K562 (cell line): ENCODE measurements at regions not wholly inside any gene's neighbourhood (a gene's known extent, or its start where the extent isn't known, plus 50 kb on each side); places are given as distances from the start of the nearest gene placed in this dataset.
A peak's percentile ranks its signal among the peaks of the same experiment; 100 is the strongest.

Experiments used
- CXXC5 ChIP-seq: fragments of 250-450 bp; sonication (Bioruptor Pico); IDR thresholded peaks from 2 replicates; pipeline ENCODE4 v1.8.0; 2022; ENCODE audit warnings: inconsistent platforms, mild to moderate bottlenecking, moderate library complexity
- ETS2 ChIP-seq: IDR thresholded peaks from 2 replicates; pipeline ENCODE4 v1.6.1; 2016; ENCODE audit warnings: borderline replicate concordance, missing genetic modification characterization, mild to moderate bottlenecking, moderate library complexity, missing compliant biosample characterization; ENCODE audit not compliant: poor library complexity, severe bottlenecking
- GATA2 ChIP-seq: sonication (generic); formaldehyde crosslinking; IDR thresholded peaks from 2 replicates; pipeline ENCODE4 v1.4.0; 2020; ENCODE audit warnings: mild to moderate bottlenecking, missing genetic modification reagents
- HINFP ChIP-seq: fragments of 450-650 bp; conservative IDR thresholded peaks from 2 replicates; pipeline ENCODE4 v1.6.1; 2016; ENCODE audit warnings: missing genetic modification characterization, low read depth, mild to moderate bottlenecking, control low read depth, missing compliant biosample characterization
- L3MBTL2 ChIP-seq: fragments of 450-650 bp; IDR thresholded peaks from 2 replicates; pipeline ENCODE4 v1.6.1; 2016; ENCODE audit warnings: mild to moderate bottlenecking, moderate library complexity
- MGA ChIP-seq: fragments of 450-650 bp; IDR thresholded peaks from 2 replicates; pipeline ENCODE4 v1.6.1; 2016; ENCODE audit warnings: mild to moderate bottlenecking, moderate library complexity
- NR4A1 ChIP-seq, 2 experiments: fragments of 250-450 bp in 1 of 2; fragments of 450-650 bp in 1 of 2; sonication (Bioruptor Pico) in 1 of 2; IDR thresholded peaks; 2 replicates each; pipeline versions ENCODE4 v1.4.0 to v1.6.1; 2016 to 2020; ENCODE audit warnings: mild to moderate bottlenecking in 2 of 2, missing compliant biosample characterization in 1 of 2, missing genetic modification characterization in 1 of 2, moderate library complexity in 1 of 2
- PTRF ChIP-seq: fragments of 450-650 bp; IDR thresholded peaks from 2 replicates; pipeline ENCODE4 v1.6.1; 2016; ENCODE audit warnings: mild to moderate bottlenecking, missing genetic modification characterization, missing compliant biosample characterization
- SMARCC2 ChIP-seq: fragments of 450-650 bp; IDR thresholded peaks from 2 replicates; pipeline ENCODE4 v1.6.1; 2017; ENCODE audit warnings: antibody characterized with exemption, moderate library complexity, mild to moderate bottlenecking, low read depth
- SRF ChIP-seq, 2 experiments: fragments of 250-450, 450-650 bp in 1 of 2; sonication (Bioruptor Pico) in 1 of 2; sonication (generic) in 1 of 2; formaldehyde crosslinking; IDR thresholded peaks; 2 replicates each; pipeline versions ENCODE4 v1.5.0 to v1.5.1; 2020 to 2022; ENCODE audit warnings: mild to moderate bottlenecking in 1 of 2, missing genetic modification reagents in 1 of 2
- TEAD1 ChIP-seq, 2 experiments: fragments of 450-650 bp in 1 of 2; sonication (generic) in 1 of 2; formaldehyde crosslinking; IDR thresholded peaks; 2 replicates each; pipeline versions ENCODE4 v1.4.0 to v1.8.0; 2020 to 2022; ENCODE audit warnings: mild to moderate bottlenecking in 2 of 2, missing genetic modification reagents in 1 of 2
- THRA ChIP-seq: fragments of 450-650 bp; IDR thresholded peaks from 2 replicates; pipeline ENCODE4 v1.6.1; 2017; ENCODE audit warnings: mild to moderate bottlenecking, moderate library complexity

- peak; percentile 93 for TF ChIP-seq MGA
- peak; percentile 85 for TF ChIP-seq SMARCC2
- TF ChIP-seq L3MBTL2: peak; percentile 92
- TF ChIP-seq PTRF (tag): peak; percentile 14; the same call in 1 of the 2 replicates
- no peak for TF ChIP-seq ETS2 (tag)
- TF ChIP-seq SRF (CRISPR knock-in tag; IDR thresholded peaks at IDR 0.05): no peak
- TF ChIP-seq TEAD1 (CRISPR knock-in tag; IDR thresholded peaks at IDR 0.05): peak in 1 of 2 experiments; percentile 60; a peak in 1 of 4 replicates
- TF ChIP-seq CXXC5 (CRISPR knock-in tag): peak; percentile 72
- peak; percentile 13; the same call in 1 of the 2 replicates for TF ChIP-seq HINFP (tag)
- peak; percentile 90 for TF ChIP-seq THRA
- no peak for TF ChIP-seq NR4A1 (CRISPR knock-in tag; IDR thresholded peaks at IDR 0.05)
- peak; percentile 60; the same call in 1 of the 2 replicates for TF ChIP-seq NR4A1 (tag; IDR thresholded peaks at IDR 0.05)
- TF ChIP-seq GATA2: peak; percentile 77
These were observed 100.5 kb downstream of the TFAP2A start (continued) for GRCh38 chr6:10314163-10314955.
